ENCODE measurements at regions not wholly inside any gene's neighbourhood (a gene's known extent, or its start where the extent isn't known, plus 50 kb on each side); places are given as distances from the start of the nearest gene placed in this dataset.

DNA sequence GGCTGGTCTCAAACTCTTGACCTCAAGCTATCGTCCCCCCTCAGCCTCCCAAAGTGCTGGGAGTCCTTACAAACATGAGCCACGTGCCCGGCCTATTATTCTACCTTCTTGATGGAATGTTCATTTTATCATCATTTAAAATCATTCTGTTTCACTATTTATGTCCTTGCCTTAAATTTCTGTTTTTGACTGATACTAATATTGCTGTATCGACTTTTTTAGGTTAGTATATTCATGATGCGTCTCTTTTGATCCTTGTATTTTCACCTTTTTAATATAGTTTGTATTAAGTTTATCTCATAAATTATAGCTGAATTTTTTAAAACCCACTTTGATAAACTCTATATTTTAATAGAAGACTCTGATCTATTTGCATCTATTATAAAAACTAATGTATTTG is 98.4 kb upstream of the STXBP5 start:
- intact Hi-C loops (cut with DNase I; ENCODE audit: low total_unique reads), result no loop called here
- 94 to 95% methylated on average over 5 of the region's 5 CpGs for WGBS, 2 donors
- TF ChIP-seq, protein P1, sequence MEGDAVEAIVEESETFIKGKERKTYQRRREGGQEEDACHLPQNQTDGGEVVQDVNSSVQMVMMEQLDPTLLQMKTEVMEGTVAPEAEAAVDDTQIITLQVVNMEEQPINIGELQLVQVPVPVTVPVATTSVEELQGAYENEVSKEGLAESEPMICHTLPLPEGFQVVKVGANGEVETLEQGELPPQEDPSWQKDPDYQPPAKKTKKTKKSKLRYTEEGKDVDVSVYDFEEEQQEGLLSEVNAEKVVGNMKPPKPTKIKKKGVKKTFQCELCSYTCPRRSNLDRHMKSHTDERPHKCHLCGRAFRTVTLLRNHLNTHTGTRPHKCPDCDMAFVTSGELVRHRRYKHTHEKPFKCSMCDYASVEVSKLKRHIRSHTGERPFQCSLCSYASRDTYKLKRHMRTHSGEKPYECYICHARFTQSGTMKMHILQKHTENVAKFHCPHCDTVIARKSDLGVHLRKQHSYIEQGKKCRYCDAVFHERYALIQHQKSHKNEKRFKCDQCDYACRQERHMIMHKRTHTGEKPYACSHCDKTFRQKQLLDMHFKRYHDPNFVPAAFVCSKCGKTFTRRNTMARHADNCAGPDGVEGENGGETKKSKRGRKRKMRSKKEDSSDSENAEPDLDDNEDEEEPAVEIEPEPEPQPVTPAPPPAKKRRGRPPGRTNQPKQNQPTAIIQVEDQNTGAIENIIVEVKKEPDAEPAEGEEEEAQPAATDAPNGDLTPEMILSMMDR (IDR thresholded peaks at IDR 0.05), result no peak
- no peak for TF ChIP-seq POLR2A (IDR thresholded peaks at IDR 0.05)
- no peak for DNase-seq (ENCODE audit: low spot score in 2 of 2)
- H3K4me3 ChIP-seq (ENCODE audit: low read depth, poor library complexity, severe bottlenecking), result no peak overlapping the region

DNA sequence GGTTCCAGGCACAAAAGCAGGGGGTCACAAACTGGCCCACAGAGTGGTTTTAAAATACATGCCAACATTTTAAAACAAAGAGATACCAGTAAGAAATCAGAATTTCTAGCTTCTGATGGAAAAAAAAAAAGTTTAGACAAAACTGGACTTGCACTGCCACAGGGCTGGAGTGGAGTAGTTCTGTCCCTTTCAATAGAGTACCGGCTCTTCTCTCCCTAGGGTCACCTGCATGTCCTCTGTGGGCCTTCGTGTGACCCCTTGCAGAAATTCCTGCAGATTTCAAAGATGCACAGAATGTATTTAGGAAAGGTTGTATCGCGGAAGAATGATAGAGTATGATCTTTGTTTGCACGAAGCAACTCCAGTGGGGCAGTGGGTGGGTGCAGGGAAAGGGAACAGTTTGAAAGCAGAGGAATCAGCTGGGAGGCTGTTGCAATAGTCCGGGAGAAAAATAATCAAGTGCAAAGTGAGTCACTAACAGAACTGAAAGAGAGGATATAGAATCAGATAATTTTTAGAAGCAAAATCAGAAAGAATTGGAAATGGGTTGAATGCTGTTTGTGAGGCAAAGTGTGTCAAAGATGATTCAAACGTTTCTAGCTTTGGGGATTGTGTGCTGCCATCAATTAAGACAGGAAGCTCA is 97.3 kb upstream of the STXBP5 start:
- 68 to 70% methylated on average over 7 of the region's 7 CpGs for whole genome bisulfite sequencing, 2 donors
- intact Hi-C loops (cut with DNase I; ENCODE audit: low total_unique reads), result no loop called here

DNA sequence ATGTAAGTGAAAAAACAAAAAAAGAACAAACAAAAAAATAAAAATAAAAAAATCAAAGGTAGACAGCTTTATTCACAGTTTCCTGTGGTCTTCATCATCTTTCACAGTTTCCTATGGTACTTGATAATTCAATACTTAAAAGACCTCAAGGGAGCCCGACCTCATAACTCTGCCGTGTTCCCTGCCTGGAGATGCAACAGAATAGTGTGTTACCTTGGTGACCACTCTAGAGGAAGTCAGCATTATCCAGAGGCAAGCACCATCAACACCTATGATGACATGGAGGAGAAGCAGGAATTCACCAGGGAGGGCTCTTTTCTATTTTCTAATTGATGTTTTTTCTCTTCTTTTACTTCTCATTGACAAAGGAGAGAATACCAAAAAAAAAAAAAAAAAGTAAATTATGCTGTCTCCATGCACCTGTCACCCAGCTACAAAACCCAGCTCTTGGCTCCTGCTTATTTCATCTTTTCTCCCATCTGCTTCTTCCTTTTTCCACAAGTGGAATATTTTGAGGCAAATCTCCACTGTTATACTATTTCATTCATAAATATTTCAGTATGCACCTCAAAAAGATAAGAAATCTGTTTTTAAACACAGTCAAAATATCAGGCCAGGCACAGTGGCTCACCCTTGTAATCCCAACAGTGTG is 95.8 kb upstream of the STXBP5 start:
- TF ChIP-seq POLR2A (IDR thresholded peaks at IDR 0.05), result no peak
- TF ChIP-seq, protein P1 (IDR thresholded peaks at IDR 0.05), result no peak
- no peak overlapping the region for H3K4me3 ChIP-seq (ENCODE audit: low read depth, poor library complexity, severe bottlenecking)
- no peak for DNase-seq (ENCODE audit: low spot score in 2 of 2)
- WGBS, 2 donors, result 77 to 80% methylated on average over 2 of the region's 2 CpGs
- intact Hi-C loops (cut with DNase I; ENCODE audit: low total_unique reads), result no loop called here

More for the DNA sequence above, 97.3 kb upstream of the STXBP5 start:
- no peak overlapping the region for H3K4me3 ChIP-seq (ENCODE audit: low read depth, poor library complexity, severe bottlenecking)
- TF ChIP-seq, protein P1 (IDR thresholded peaks at IDR 0.05), result no peak
- no peak for TF ChIP-seq POLR2A (IDR thresholded peaks at IDR 0.05)
- DNase-seq (ENCODE audit: low spot score in 2 of 2), result no peak

DNA sequence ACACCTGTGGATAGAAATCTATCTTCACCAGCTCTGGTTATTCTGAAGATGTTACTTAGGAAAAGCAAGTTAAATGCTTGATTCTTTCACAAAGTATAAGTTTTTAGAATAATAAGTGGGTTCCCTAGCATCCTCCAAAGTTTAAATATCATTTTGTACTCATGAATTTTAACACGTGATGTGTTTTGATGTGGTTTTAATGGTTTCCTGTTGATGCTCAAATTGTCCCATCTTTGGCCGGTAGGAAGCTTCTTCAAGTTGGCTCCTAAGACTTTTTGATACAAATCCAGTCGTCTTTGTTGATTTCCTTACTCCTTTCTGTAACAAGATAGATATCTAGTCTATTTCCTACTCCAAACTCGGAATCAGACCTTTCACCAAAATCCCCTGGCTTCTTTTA is 94.5 kb upstream of the STXBP5 start:
- no peak overlapping the region for H3K4me3 ChIP-seq (ENCODE audit: low read depth, poor library complexity, severe bottlenecking)
- TF ChIP-seq, protein P1 (IDR thresholded peaks at IDR 0.05), result no peak
- TF ChIP-seq POLR2A (IDR thresholded peaks at IDR 0.05), result no peak
- intact Hi-C loops (cut with DNase I; ENCODE audit: low total_unique reads), result no loop called here
- DNase-seq (ENCODE audit: low spot score in 2 of 2), result no peak
- WGBS, 2 donors, result 74 to 79% methylated on average over 4 of the region's 4 CpGs

DNA sequence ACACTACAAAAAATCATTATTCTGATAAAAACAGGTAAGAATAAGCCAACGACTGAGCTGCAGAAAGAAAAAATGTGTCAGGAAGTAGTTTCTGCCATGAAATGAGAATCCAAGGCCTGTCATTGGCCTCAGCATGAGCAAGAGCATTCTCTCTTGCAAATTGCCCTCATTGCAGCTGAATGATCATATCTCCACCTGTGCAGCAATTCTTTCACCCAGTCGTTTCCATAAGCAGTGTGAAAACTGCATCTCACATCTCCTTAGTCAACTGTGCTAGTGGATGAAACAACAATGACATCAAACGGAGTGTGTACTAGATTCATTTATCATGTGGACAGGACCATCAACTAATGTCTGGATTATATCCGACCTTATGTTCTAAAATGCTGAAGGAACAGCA is 88.2 kb upstream of the STXBP5 start:
- no peak overlapping the region for H3K4me3 ChIP-seq (ENCODE audit: low read depth, poor library complexity, severe bottlenecking)
- TF ChIP-seq POLR2A (IDR thresholded peaks at IDR 0.05), result no peak
- TF ChIP-seq, protein P1 (IDR thresholded peaks at IDR 0.05), result no peak
- WGBS, 2 donors, result 69 to 76% methylated on average over 4 of the region's 4 CpGs
- intact Hi-C loops (cut with DNase I; ENCODE audit: low total_unique reads), result no loop called here
- no peak for DNase-seq (ENCODE audit: low spot score in 2 of 2)
